NCI-H1930 (cell line): ENCODE measurements at regions not wholly inside any gene's neighbourhood (a gene's known extent, or its start where the extent isn't known, plus 50 kb on each side); places are given as distances from the start of the nearest gene placed in this dataset.

ENCODE experiments used
- DNase-seq, 2 experiments: peaks; one replicate each; lab custom pipeline; 2025; lab: John Stamatoyannopoulos, UW

- no peak for DNase-seq
Measured at GRCh38 chr12:125568306-125568705, 503.1 kb downstream of the AACS start.

DNA sequence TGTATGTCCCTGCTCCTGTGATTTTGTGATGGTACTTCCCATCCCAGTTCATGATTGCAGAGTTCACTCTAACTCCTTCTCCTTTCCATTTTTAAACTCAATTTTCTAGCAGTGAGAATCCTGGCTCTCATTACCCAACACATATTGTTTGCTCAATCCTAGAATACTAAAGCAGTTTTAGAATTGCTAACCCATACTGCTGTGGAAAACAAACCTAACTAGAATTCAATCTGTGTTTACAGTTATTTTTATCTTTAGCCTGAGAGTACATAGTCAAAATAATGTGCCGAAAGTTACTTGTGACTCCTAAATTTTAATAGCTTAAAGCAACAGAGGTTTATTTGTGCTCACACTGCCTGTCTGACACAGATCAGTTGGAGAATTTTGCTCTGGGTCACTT lies 508.0 kb downstream of the AACS start:
- no peak for DNase-seq

DNA sequence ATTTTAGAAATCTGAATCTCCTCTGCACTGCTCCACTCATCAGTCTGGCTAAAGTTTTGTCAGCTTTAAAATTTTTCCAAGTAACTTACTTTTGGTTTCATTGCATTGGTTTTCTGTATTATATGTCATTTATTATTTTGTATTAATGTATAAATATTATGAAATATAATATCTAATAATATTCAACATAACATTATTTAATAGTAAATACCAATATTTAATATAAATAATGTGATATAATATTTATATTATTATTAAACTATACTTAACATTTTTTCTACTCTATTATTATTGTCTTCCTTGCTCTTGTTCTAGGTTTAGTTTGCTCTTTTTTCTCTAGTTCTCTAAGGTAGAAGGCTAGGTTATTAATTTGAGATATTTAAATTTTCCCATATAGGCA lies 512.1 kb downstream of the AACS start:
- DNase-seq: no peak

DNA sequence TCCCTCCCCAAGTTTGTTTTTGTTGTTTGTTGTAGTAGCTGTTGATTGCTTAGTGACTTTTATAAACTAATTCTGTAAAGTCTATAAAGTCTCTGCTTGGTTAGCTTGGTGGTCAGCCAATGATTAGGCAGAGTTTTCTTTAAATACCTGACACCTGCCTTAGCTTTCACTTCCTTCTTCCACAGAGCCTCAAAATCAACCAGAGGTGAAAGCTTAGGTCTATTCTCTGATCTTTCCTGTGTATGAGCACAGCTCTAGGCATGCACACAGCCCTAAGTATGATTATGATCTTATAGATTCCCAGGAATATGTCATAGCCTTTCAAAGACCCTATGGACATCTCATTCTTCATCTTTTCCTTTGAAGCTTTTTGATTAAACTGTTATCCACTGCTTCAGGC lies 514.7 kb downstream of the AACS start:
- no peak for DNase-seq

DNA sequence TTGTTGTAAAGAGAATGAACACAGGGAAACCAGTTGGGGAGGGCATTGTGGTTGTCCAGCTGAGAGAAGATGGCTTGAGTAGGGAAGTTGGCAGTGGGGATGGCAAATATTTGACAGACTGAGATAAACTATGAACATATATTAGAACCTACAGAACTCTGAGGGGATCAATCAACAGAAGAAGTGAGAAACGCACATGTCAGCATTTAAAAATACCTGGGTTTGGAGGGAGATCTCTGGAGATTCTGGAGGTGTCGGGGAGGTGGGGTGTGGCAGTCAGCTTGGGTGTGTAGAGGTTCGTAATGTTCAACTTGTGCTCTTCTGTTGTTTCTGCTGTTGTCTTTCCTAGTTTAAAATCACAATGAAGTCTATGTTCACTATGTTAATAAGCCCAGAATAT lies 517.8 kb downstream of the AACS start:
- DNase-seq: no peak

GRCh38 chr12:125586441-125586840 lies 521.2 kb downstream of the AACS start:
- DNase-seq: no peak

- no peak for DNase-seq
Measured at GRCh38 chr12:125593269-125593668, 528.0 kb downstream of the AACS start.

DNA sequence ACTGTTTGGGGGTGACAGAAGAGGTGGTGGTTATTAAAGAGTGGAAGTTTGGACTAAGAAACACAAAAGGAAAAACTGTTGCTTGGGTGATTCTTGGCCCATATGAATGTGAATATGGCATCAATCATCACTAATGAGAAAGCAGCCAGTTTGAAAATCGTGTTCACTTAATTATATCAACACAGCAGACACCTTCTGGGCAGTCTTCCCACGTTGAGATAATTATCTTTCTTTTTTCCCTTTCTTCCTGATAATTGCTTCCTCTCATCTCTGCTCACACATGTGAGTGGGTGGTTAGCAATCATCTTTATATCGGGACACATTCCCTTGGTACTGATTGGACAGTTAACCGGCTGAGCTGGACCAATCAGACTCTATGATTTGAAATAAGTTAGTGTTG lies 539.7 kb downstream of the AACS start:
- DNase-seq: no peak

DNA sequence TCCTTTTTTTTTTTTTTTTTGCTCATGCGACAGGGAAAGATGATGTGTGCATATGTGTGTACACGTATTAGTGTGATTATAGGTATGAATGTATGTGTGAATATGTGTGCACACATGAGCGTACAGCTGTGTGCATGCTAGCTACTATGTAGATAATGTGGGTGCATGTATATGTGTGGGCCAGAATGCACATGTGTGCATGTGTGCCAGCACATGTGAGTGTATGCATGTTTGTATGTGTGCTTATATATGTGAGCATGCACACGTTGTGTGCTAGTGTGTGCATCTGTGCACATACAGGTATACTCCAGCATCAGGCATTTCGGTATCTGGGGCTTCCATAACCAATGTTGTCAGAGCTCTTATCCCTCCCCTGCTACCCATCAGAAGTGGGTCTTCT lies 541.1 kb downstream of the AACS start:
- DNase-seq: no peak

- no peak for DNase-seq
Measured at GRCh38 chr12:125610292-125610691, 545.1 kb downstream of the AACS start.

- no peak for DNase-seq
Measured at GRCh38 chr12:125610971-125611370, 545.7 kb downstream of the AACS start.

GRCh38 chr12:125614058-125614457 lies 548.8 kb downstream of the AACS start:
- DNase-seq: no peak

DNA sequence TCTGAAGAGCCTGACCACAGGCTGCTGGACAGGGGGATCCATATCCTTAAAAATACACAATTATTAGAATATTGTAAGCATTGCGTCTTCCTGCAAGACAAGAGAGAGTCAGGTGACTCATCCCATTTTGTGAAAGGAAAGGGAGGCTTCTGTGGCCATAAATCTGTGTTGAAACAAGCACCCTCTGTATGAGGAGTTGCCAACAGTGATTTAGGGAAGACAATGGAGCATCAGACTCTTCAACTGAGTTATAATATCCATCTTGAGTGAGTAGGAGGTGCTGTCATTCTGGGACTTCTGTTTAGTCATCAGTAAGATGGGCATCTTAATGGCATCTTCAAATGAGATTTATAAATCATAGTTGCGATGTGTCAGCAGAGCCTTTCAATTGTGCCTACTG lies 554.5 kb downstream of the AACS start:
- no peak for DNase-seq

DNA sequence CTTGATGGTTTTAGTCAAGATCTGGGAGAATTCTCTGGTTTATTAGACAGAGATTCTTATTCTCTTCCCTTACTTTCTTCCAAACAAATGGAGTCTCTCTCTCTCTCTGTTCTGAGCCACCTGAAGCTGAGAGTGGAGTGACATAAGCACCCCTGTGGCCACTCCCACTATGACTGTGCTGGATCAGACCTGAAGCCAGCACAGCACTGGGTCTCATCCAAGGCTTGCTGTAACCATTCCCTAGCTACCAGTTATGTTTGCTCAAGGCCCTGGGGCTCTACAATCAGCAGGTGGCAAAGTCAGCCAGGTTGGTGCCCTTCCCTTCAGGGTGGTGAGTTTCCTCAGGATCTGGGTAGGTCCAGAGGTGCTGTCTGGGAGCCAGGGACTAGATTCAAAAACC lies 568.5 kb downstream of the AACS start:
- no peak for DNase-seq

DNA sequence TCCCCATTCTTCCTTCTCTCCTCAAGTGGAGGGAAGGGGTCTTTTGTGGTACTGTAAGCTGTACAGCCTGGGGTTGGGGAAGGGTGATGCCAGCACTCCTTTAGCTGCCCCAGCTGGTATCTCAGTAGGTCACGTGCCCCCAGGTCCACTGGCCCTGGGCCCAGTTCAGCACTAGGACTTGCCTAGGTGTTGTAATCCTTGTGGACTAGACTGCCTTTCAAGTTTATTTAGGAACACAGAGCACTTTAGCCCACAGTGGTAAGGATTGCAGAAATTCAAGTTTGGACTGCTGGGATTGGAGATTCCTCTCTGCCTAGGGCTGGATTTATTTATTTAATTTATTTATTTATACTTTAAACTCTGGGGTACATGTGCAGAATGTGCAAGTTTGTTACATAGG lies 569.6 kb downstream of the AACS start:
- no peak for DNase-seq

- DNase-seq: no peak
Measured at GRCh38 chr12:125639826-125640225, 574.6 kb downstream of the AACS start.

DNA sequence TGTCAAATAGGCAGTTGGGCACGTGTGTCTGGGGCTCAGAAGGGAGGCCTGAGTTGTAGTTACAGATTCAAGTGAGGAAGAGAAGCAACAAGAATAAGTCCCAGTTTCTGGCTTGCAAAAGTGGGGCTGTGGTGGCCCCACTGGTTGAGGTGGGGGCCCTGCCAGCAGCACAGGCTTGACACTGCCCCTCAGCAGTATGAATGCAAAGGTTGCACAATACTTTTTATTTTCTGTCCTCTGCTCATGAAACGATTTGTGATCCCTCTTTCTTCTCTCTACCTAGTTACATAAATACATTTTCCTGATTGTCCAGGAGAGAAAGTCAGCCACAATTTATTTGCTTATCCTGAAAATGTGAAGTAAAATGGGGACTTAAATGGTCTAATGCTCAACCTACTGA lies 577.8 kb downstream of the AACS start:
- no peak for DNase-seq

DNA sequence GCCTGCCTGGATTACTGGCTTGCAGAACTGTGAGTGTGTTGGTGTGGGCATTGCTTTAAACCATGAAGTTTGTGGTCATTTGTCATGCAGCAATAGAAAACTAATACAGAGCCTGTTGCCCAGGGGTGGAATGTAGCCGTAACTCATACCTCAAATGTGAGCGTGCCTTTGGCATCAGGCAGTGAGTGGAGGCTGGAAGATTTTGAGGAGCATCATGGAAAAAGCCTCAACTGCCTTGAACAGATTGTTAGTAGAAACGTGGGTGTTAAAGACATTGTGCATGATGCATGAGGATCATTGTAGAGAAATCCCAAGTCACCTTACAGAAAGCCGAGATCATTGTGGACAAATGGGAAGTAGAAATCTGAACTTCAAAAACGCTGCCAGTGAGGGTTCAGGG lies 580.5 kb downstream of the AACS start:
- no peak for DNase-seq

- no peak for DNase-seq
Measured at GRCh38 chr12:125650587-125650986, 585.4 kb downstream of the AACS start.

- no peak for DNase-seq
Measured at GRCh38 chr12:125651625-125652024, 586.4 kb downstream of the AACS start.

- DNase-seq: no peak
Measured at GRCh38 chr12:125652681-125653080, 587.4 kb downstream of the AACS start.

GRCh38 chr12:125657681-125658080 lies 592.4 kb downstream of the AACS start:
- DNase-seq: no peak

GRCh38 chr12:125674554-125675338 lies 609.5 kb downstream of the AACS start:
- no peak for DNase-seq

- DNase-seq: no peak
Measured at GRCh38 chr12:125676366-125676765, 611.1 kb downstream of the AACS start.
